Testis (tissue), 2 donors: ENCODE measurements at regions not wholly inside any gene's neighbourhood (a gene's known extent, or its start where the extent isn't known, plus 50 kb on each side); places are given as distances from the start of the nearest gene placed in this dataset.

Source experiments
- POLR2A ChIP-seq: fragments of 450-650 bp; IDR thresholded peaks from one replicate; pipeline ENCODE4 v1.6.1; 2017; ENCODE audit warnings: antibody characterized with exemption, mild to moderate bottlenecking, moderate library complexity
- TF ChIP-seq, protein P1 (sequence below), 3 experiments: fragments of 450-650 bp in 2 of 3; fragments of 200-600 bp in 1 of 3; sonication (generic) in 1 of 3; IDR thresholded peaks; one replicate each; pipeline ENCODE4 v1.5.1; 2016 to 2019; ENCODE audit warnings: antibody characterized with exemption in 3 of 3, mild to moderate bottlenecking in 2 of 3, moderate library complexity in 1 of 3

DNA sequence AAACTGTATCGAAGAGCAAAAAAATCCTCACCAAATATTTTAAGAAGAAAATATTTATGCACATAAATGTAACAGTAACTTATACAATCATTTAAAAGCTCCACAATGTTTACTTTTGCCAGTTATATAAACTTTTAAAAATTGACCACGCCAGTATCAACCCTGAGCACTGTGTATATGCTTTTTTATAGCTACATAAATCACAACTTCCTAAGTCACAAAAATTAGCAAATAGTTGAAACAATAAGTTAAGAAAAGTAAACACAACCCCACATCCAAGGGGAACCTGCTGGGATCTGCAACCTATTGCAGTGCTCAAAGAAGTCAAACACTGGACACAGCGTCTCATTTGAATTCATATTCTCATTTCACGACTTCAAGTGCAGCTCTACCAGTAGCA lies 89.8 kb upstream of the DST start:
- TF ChIP-seq, protein P1, sequence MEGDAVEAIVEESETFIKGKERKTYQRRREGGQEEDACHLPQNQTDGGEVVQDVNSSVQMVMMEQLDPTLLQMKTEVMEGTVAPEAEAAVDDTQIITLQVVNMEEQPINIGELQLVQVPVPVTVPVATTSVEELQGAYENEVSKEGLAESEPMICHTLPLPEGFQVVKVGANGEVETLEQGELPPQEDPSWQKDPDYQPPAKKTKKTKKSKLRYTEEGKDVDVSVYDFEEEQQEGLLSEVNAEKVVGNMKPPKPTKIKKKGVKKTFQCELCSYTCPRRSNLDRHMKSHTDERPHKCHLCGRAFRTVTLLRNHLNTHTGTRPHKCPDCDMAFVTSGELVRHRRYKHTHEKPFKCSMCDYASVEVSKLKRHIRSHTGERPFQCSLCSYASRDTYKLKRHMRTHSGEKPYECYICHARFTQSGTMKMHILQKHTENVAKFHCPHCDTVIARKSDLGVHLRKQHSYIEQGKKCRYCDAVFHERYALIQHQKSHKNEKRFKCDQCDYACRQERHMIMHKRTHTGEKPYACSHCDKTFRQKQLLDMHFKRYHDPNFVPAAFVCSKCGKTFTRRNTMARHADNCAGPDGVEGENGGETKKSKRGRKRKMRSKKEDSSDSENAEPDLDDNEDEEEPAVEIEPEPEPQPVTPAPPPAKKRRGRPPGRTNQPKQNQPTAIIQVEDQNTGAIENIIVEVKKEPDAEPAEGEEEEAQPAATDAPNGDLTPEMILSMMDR (IDR thresholded peaks at IDR 0.05), result no peak
- TF ChIP-seq POLR2A, result no peak
